ENCODE measurements at regions not wholly inside any gene's neighbourhood (a gene's known extent, or its start where the extent isn't known, plus 50 kb on each side); places are given as distances from the start of the nearest gene placed in this dataset.

DNA sequence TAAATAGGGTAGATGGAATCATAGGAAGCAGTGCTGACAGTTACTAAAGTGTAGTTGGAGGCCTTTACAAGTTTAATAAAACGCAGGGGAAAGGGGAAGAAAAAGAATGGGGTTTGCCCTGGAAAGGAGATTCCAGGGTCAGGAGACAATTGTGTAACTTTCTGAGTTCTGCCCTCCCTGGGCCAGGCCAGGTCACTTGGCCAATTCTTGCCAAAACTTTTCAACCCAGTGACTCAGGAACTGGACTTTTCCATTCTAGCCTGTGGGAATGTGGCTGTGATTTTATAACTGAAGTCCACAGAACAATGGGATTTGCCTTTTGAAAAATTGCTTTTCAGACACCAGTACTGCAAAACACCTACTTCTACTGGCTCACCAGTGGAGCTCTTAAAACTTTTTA lies 289.8 kb upstream of the ANKRD55 start:
- no peaks in the 10 kb centered on the region for H3K36me3 ChIP-seq (replicated peaks in 1 of 2; ENCODE audit: control insufficient read depth in 1 of 2, insufficient read depth in 2 of 2, low read length in 1 of 2)

DNA sequence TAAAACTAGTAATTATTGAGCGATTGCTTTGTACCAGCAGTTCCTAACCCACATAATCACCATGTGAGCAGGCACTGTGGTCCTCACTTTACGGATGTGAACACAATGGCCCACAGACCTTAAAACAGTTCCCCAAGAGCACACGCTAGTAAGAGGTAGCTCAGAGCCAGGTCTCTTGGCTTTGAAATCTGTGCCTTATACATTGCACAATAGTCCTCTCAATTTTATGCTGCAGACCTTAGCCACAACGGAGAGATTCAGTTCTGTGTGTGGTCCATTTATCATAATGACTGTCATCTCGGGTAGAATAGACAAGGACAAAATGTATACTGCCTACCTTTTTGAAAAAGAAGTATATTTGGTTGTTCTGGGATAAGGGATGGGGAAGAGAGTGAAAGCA lies 289.0 kb upstream of the ANKRD55 start:
- TF ChIP-seq POLR2AphosphoS5 (IDR thresholded peaks at IDR 0.05; ENCODE audit: low read depth, low read length) = no peak
- no peak for TF ChIP-seq GATA2 (CRISPR knock-in tag; IDR thresholded peaks at IDR 0.05)
- TF ChIP-seq NRF1 (IDR thresholded peaks at IDR 0.05; ENCODE audit: low read depth, low read length) = no peak
- no peak for TF ChIP-seq ELF1 (IDR thresholded peaks at IDR 0.05)
- no peak for TF ChIP-seq SIN3A (IDR thresholded peaks at IDR 0.05; ENCODE audit: borderline replicate concordance, low read depth, low read length)
- TF ChIP-seq, protein P1, sequence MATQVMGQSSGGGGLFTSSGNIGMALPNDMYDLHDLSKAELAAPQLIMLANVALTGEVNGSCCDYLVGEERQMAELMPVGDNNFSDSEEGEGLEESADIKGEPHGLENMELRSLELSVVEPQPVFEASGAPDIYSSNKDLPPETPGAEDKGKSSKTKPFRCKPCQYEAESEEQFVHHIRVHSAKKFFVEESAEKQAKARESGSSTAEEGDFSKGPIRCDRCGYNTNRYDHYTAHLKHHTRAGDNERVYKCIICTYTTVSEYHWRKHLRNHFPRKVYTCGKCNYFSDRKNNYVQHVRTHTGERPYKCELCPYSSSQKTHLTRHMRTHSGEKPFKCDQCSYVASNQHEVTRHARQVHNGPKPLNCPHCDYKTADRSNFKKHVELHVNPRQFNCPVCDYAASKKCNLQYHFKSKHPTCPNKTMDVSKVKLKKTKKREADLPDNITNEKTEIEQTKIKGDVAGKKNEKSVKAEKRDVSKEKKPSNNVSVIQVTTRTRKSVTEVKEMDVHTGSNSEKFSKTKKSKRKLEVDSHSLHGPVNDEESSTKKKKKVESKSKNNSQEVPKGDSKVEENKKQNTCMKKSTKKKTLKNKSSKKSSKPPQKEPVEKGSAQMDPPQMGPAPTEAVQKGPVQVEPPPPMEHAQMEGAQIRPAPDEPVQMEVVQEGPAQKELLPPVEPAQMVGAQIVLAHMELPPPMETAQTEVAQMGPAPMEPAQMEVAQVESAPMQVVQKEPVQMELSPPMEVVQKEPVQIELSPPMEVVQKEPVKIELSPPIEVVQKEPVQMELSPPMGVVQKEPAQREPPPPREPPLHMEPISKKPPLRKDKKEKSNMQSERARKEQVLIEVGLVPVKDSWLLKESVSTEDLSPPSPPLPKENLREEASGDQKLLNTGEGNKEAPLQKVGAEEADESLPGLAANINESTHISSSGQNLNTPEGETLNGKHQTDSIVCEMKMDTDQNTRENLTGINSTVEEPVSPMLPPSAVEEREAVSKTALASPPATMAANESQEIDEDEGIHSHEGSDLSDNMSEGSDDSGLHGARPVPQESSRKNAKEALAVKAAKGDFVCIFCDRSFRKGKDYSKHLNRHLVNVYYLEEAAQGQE (IDR thresholded peaks at IDR 0.05; ENCODE audit: low read depth, low read length) = no peak
- TF ChIP-seq, protein P2, sequence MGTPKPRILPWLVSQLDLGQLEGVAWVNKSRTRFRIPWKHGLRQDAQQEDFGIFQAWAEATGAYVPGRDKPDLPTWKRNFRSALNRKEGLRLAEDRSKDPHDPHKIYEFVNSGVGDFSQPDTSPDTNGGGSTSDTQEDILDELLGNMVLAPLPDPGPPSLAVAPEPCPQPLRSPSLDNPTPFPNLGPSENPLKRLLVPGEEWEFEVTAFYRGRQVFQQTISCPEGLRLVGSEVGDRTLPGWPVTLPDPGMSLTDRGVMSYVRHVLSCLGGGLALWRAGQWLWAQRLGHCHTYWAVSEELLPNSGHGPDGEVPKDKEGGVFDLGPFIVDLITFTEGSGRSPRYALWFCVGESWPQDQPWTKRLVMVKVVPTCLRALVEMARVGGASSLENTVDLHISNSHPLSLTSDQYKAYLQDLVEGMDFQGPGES (IDR thresholded peaks at IDR 0.05; ENCODE audit: low read depth, low read length) = no peak
- no peak for TF ChIP-seq CHD2 (IDR thresholded peaks at IDR 0.05; ENCODE audit: low read length, partially characterized antibody)
- no peak for TF ChIP-seq TCF12 (IDR thresholded peaks at IDR 0.05)
- no peak for TF ChIP-seq RCOR1 (IDR thresholded peaks at IDR 0.05; ENCODE audit: low read length)
- TF ChIP-seq RXRA (IDR thresholded peaks at IDR 0.05; ENCODE audit: borderline replicate concordance, low read depth) = no peak
- POLR2A ChIA-PET = no interaction called here

More for the DNA sequence above, 289.8 kb upstream of the ANKRD55 start:
- WGBS (ENCODE audit: low lambda C conversion rate) = 28% methylated on average over 1 of the region's 1 CpG
- no peaks in the 10 kb centered on the region for H4K20me1 ChIP-seq (ENCODE audit: insufficient read depth)
- no peak overlapping the region for H3K9ac ChIP-seq
- no peak for DNase-seq
- no peaks in the 10 kb centered on the region for H3K9me2 ChIP-seq
- TF ChIP-seq MXI1 (IDR thresholded peaks at IDR 0.05; ENCODE audit: low read depth, low read length) (no peak), JUND (IDR thresholded peaks at IDR 0.05) (no peak), MEF2A (IDR thresholded peaks at IDR 0.05; ENCODE audit: borderline replicate concordance, low read depth) (no peak), RCOR1 (IDR thresholded peaks at IDR 0.05; ENCODE audit: low read length) (no peak), EZH2phosphoT487 (IDR thresholded peaks at IDR 0.05; ENCODE audit: borderline replicate concordance, low read depth) (no peak), FOSL2 (IDR thresholded peaks at IDR 0.05; ENCODE audit: borderline replicate concordance, low read depth) (no peak), RAD21 (IDR thresholded peaks at IDR 0.05; ENCODE audit: low read length) (no peak), FOXJ3 (CRISPR knock-in tag; IDR thresholded peaks at IDR 0.05) (no peak), FOXM1 (IDR thresholded peaks at IDR 0.05; ENCODE audit: low read depth) (no peak), SMC3 (IDR thresholded peaks at IDR 0.05; ENCODE audit: low read depth, low read length) (no peak), GATA2 (CRISPR knock-in tag; IDR thresholded peaks at IDR 0.05) (no peak)
- TF ChIP-seq, protein P3, sequence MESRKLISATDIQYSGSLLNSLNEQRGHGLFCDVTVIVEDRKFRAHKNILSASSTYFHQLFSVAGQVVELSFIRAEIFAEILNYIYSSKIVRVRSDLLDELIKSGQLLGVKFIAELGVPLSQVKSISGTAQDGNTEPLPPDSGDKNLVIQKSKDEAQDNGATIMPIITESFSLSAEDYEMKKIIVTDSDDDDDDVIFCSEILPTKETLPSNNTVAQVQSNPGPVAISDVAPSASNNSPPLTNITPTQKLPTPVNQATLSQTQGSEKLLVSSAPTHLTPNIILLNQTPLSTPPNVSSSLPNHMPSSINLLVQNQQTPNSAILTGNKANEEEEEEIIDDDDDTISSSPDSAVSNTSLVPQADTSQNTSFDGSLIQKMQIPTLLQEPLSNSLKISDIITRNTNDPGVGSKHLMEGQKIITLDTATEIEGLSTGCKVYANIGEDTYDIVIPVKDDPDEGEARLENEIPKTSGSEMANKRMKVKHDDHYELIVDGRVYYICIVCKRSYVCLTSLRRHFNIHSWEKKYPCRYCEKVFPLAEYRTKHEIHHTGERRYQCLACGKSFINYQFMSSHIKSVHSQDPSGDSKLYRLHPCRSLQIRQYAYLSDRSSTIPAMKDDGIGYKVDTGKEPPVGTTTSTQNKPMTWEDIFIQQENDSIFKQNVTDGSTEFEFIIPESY (IDR thresholded peaks at IDR 0.05; ENCODE audit: borderline replicate concordance, low read depth) = no peak
- CTCF ChIA-PET = no interaction called here
- POLR2A ChIA-PET = no interaction called here
- no peaks in the 10 kb centered on the region for H3K9me3 ChIP-seq
- no peak overlapping the region for H3K27ac ChIP-seq (ENCODE audit: low read depth in 2 of 2, low read length in 1 of 2)
- H3K27me3 ChIP-seq (ENCODE audit: insufficient read depth) = no peaks in the 10 kb centered on the region
- no peak overlapping the region for H2AFZ ChIP-seq (ENCODE audit: low read depth)
- H3K4me1 ChIP-seq (ENCODE audit: control insufficient read depth in 1 of 2, insufficient read depth in 2 of 2, low read depth in 1 of 2, low read length in 1 of 2) = peaks cover 0 to 10% of the 10 kb centered on the region in 2 experiments; a peak in 2 of 4 replicates
- H3K4me2 ChIP-seq = no peak overlapping the region
- no peaks in the 10 kb centered on the region for H3F3A ChIP-seq (replicated peaks; ENCODE audit: insufficient read depth)
- H3K79me2 ChIP-seq (ENCODE audit: insufficient read depth) = no peaks in the 10 kb centered on the region
- H3K4me3 ChIP-seq (ENCODE audit: low read depth in 2 of 2, low read length in 1 of 2) = no peak overlapping the region

More for the DNA sequence above, 289.0 kb upstream of the ANKRD55 start:
- Histone ChIP-seq H3K27me3 (ENCODE audit: insufficient read depth) (no peaks in the 10 kb centered on the region), H3F3A (replicated peaks; ENCODE audit: insufficient read depth) (no peaks in the 10 kb centered on the region), H3K4me1 (ENCODE audit: control insufficient read depth in 1 of 2, insufficient read depth in 2 of 2, low read depth in 1 of 2, low read length in 1 of 2) (peaks cover 0 to 14% of the 10 kb centered on the region in 2 experiments; a peak in 2 of 4 replicates), H3K9ac (no peak overlapping the region), H2AFZ (ENCODE audit: low read depth) (no peak overlapping the region), H3K79me2 (ENCODE audit: insufficient read depth) (no peaks in the 10 kb centered on the region), H3K9me2 (no peaks in the 10 kb centered on the region), H3K4me3 (ENCODE audit: low read depth in 2 of 2, low read length in 1 of 2) (no peak overlapping the region), H3K4me2 (no peak overlapping the region), H3K9me3 (no peaks in the 10 kb centered on the region), H3K27ac (ENCODE audit: low read depth in 2 of 2, low read length in 1 of 2) (no peak overlapping the region), H3K36me3 (replicated peaks in 1 of 2; ENCODE audit: control insufficient read depth in 1 of 2, insufficient read depth in 2 of 2, low read length in 1 of 2) (no peaks in the 10 kb centered on the region), H4K20me1 (ENCODE audit: insufficient read depth) (no peaks in the 10 kb centered on the region)
- 58% methylated on average over 5 of the region's 5 CpGs for WGBS (ENCODE audit: low lambda C conversion rate)
- DNase-seq = no peak
- CTCF ChIA-PET = no interaction called here
